HG03095 (cell line): ENCODE measurements at regions not wholly inside any gene's neighbourhood (a gene's known extent, or its start where the extent isn't known, plus 50 kb on each side); places are given as distances from the start of the nearest gene placed in this dataset.

ENCODE experiments used
- ATAC-seq: cut with Tn5 transposase; IDR thresholded peaks from one replicate; pipeline ENCODE4 v1.9.1; 2021; ENCODE audit warnings: moderate library complexity; ENCODE audit not compliant: unreplicated experiment

- ATAC-seq = no peak
Measured at GRCh38 chr22:48850658-48851287, 976.9 kb downstream of the BRD1 start.

GRCh38 chr22:48849963-48850657, 977.6 kb downstream of the BRD1 start:
- ATAC-seq = no peak

- no peak for ATAC-seq
Measured at GRCh38 chr22:48849219-48849912, 978.3 kb downstream of the BRD1 start.

GRCh38 chr22:48846200-48846599, 981.5 kb downstream of the BRD1 start:
- ATAC-seq = no peak

GRCh38 chr22:48845356-48845936, 982.2 kb downstream of the BRD1 start:
- ATAC-seq = no peak

GRCh38 chr22:48844056-48844675, 983.5 kb downstream of the BRD1 start:
- no peak for ATAC-seq

GRCh38 chr22:48843640-48844039, 984.0 kb downstream of the BRD1 start:
- ATAC-seq = no peak

- no peak for ATAC-seq
Measured at GRCh38 chr22:48842976-48843375, 984.7 kb downstream of the BRD1 start.

- ATAC-seq = no peak
Measured at GRCh38 chr22:48842583-48842945, 985.1 kb downstream of the BRD1 start.

GRCh38 chr22:48841881-48842582, 985.6 kb downstream of the BRD1 start:
- ATAC-seq = no peak

GRCh38 chr22:48840112-48840949, 987.3 kb downstream of the BRD1 start:
- no peak for ATAC-seq

- no peak for ATAC-seq
Measured at GRCh38 chr22:48838846-48839730, 988.6 kb downstream of the BRD1 start.

GRCh38 chr22:48838376-48838775, 989.3 kb downstream of the BRD1 start:
- ATAC-seq = no peak

- no peak for ATAC-seq
Measured at GRCh38 chr22:48837341-48837935, 990.2 kb downstream of the BRD1 start.

- ATAC-seq = no peak
Measured at GRCh38 chr22:48836673-48837340, 990.9 kb downstream of the BRD1 start.

- no peak for ATAC-seq
Measured at GRCh38 chr22:48835857-48836672, 991.6 kb downstream of the BRD1 start.

- ATAC-seq = no peak
Measured at GRCh38 chr22:48835364-48835763, 992.3 kb downstream of the BRD1 start.
